Activated CD4-positive, alpha-beta T cell treated with anti-CD3 and anti-CD28 coated beads for 4 hours (primary cell): ENCODE measurements at regions not wholly inside any gene's neighbourhood (a gene's known extent, or its start where the extent isn't known, plus 50 kb on each side); places are given as distances from the start of the nearest gene placed in this dataset.
"Not testable (repeated sequence)": the region's sequence is repeated elsewhere in the genome, so short reads cannot be mapped to it uniquely, and the experiment has no call there.

Experiments used
- DNase-seq, 2 donors: peaks; one replicate each; pipeline ENCODE4 v3.0.0-alpha.2; 2020

DNA sequence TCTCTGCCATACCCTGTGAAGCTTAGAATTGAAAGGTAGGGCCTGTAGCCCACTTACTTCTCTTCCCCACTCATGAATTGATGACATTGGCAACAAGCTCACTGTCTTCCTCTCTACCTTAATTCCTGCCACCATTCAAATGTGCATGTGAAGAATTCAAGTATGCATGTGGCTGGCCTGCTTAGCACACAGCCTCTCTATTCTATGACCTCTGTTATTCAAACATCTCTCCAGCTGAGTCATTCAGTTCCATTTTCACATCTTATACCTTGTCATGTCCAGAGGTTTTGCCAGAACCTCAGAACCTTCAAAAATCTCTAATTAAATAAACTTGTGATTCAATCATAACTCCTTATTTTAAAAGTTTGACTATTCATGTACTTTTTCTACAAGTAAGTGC, 114.7 kb upstream of the MAN2A1 start:
- DNase-seq, result no peak

- no peak for DNase-seq
Observed at GRCh38 chr5:109573766-109574165, 116.0 kb upstream of the MAN2A1 start.

DNA sequence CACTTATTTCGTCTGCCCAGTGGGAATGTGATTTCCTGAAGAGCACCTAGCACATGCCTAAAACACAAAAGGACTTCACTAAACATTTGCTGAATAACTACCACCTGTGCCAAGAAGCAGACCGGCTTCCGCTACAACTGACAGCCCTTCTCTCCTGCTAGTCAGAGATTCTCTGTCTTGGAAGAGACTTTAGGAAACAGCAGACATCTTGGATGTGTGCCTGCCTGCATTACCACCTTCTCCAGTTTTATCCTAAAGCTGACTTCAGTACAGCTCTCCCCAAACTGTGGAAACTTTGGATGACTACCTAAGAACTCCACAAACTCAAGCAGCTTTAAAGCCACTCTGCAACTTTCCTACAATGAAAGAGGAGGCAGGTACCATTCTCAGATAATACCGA, 116.5 kb upstream of the MAN2A1 start:
- no peak for DNase-seq

DNA sequence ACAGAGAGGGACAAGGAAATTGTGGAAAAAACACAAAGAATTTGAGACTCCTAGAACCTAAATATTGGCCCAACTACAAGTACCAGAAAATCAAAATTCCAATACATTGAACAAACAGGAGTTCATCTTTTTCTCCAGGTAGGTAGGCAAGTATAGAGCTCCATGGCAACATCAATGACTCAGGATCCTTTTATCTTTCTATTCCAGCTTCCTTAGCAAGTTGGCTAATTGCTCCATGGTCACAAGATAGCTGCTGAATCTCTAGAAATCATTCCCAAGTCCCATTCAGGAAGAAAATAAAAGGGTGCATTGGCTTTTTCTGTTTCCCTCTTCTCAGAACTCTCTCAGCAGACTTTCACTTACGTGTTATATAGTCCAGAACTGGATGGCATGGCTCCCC, 117.9 kb upstream of the MAN2A1 start:
- DNase-seq, result no peak

DNA sequence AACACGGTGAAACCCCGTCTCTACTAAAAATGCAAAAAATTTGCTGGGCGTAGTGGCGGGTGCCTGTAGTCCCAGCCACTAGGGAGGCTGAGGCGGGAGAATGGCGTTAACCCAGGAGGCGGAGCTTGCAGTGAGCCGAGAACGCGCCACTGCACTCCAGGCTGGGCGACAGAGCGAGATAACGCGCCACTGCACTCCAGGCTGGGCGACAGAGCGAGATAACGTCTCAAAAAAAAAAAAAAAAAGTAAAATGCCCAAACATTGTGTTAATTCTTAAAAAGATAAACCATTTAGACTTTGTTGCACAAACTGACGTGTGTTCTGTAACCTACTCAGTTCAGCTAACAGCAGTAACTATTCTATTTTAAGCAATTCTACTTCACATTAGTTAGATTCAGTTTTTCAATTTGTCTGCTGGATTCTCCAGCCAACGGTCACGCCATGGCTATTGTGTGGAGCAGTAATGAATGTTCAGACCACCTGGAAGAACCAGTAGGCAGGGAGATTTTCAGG, 119.3 kb upstream of the MAN2A1 start:
- DNase-seq, result no peak

DNA sequence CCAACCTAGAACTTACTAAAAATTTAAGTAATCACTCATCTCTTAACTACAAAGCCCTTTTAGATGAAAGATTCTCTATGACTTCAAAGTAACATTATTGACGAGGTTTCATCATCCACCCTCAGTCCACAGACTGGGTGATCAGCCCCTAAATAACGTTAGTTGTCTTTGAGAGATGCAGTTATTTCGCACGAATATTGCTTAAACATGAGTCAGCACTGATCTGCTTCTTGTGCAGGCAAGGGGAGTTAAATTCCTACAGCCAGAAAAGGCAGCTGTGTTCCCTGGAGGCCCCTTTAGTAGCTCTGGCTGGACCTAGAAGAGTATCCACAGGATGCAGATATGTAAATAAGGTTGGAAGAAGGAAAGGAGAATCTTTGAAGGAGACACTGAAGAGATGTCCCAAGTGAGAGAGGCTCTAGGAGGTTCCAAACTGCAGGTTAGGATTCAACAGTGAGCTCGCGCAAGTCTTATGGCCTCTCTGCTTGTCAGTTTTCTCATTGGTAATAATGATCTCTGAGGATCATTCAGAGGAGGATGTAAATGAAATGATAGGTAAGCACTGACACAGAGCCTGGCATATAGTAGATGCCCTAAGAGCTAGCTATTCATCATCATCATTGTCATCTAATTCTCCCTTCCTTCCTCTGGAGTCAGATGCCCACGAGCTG, 122.2 kb upstream of the MAN2A1 start:
- DNase-seq, result no peak

DNA sequence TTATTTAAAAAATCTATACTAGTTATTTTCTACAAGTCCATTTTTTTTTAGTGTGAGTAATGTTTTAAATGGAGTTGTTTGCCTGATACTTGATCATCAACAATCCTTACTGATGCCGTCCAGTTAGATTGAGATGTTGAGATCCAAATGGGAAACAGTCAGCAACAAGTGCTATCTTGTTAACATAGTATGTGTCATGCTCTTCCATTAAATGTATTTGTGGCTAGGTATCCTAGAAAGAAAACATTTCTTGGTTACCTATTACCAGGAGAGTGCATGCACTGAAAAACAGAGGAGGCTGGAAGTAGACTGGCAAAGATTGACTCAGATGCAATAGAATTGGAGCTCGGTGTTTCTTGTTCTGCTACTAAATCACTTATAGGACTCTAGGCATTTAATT, 123.4 kb upstream of the MAN2A1 start:
- DNase-seq, result no peak

GRCh38 chr5:109563739-109564138, 126.0 kb upstream of the MAN2A1 start:
- DNase-seq, result no peak

- DNase-seq, result no peak
Observed at GRCh38 chr5:109563189-109563588, 126.5 kb upstream of the MAN2A1 start.

- DNase-seq, result no peak
Observed at GRCh38 chr5:109562441-109562840, 127.3 kb upstream of the MAN2A1 start.

DNA sequence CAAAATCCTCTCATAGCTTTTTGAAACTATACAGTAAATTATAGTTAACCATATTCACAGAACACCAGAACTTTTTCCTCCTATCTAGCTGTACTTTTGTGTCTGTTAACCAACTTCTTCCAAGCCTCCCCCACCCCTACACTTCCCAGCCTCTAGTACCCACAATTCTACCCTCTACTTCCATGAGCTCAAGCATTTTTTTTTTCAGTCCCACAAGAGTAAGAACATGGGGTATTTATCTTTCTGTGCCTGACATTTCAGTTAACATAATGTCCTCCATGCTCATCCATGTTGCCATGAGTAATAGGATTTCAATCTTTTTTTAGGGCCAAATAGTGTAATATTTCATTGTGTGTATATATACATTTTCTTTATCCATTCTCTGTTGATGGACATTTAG, 128.3 kb upstream of the MAN2A1 start:
- DNase-seq, result no peak

DNA sequence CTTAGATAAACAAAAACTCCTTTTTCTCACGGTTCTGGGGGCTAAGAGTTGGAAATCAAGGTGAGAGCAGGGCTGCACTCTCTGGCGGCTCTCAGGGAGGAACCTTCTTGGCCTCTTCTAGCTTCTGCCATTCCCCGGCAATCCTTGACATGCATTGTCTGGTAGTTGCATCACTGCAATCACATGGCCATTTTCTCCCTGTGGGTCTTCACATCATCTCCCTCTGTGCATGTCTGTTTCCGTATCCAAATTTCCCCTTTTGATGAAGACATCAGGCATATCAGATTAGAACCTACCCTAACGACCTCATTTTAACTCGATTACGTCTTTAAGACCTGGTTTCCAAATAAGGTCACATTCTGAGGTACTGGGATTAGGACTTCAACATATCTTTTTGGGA, 129.2 kb upstream of the MAN2A1 start:
- DNase-seq, result no peak

DNA sequence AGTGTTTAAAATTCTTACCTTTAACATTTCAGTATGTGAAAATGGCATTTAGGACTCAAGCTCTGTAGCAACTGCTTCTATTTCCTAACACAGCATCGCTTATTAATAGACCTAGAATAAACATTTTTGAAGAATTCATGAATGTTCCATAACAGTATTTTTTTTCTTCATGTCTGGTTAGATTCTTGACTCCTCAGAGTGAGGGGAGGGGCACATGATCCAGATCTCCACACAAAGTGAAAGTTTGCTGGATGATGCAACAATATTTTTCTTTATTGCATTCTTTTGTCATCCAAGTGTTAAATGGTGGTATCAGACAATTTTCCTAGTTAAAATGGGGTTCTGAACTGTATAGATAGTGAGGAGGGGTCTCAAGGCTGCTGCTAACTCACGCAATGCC, 130.8 kb upstream of the MAN2A1 start:
- DNase-seq, result no peak

DNA sequence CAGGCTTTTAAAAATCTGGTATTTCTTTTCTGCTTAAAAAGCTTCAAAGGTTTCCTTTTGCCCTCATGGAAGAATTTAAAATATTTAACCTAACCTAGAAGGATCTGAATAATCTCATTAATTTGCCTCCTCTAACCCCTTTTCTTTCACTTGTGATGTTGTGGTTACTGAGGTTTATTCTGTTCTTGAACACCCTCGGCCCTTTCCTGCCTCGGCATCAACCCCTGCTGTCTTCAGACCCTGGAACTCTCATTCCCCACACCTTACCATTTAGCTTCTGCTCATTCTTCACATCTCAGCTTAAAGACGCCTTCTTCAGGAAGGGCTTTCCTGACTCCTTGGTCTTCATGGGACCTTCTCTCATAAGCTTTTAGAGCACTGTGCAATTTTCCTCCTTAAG, 131.4 kb upstream of the MAN2A1 start:
- DNase-seq, result no peak

GRCh38 chr5:109553846-109554245, 135.9 kb upstream of the MAN2A1 start:
- no peak for DNase-seq

- DNase-seq, result not testable (repeated sequence)
Observed at GRCh38 chr5:109551234-109551633, 138.5 kb upstream of the MAN2A1 start.

DNA sequence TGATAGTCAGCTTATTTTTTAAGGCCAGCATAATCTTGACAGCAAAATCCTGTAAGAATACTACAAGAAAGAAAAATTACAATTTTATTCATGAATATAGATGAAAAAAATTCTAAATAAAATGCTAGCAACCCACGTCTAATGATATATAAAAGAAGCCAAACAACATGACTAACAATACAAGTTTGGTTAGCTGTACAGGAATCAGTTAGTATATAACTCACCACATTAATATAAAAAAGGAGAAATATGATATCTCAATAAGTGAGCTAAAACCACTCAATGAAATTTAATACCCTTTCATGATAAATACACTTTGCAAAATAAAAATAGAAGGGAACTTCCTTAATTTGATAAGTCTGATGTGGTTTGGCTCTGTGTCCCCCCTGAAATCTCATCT, 139.7 kb upstream of the MAN2A1 start:
- DNase-seq, result no peak

DNA sequence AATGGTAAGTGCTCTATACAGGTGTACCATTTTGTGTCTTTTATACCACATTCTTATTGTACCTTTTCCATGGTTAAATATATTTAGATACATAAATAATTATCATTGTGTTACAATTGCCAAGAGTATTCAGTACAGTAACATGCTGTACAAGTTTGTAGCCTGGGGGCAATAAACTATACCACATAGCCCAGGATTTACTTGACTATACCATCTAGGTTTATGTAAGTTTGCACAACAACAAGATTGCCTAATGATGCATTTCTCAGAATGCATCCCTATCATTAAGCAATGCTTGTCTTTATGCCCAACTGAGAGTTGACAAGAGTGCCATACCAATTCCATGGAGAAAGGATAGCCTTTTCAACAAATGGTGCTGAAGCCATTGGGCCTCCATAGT, 136.7 kb upstream of the PJA2 start:
- no peak for DNase-seq

GRCh38 chr5:109544873-109545272, 135.1 kb upstream of the PJA2 start:
- DNase-seq, result not testable (repeated sequence)

- DNase-seq, result not testable (repeated sequence)
Observed at GRCh38 chr5:109538692-109539091, 128.9 kb upstream of the PJA2 start.

- not testable (repeated sequence) for DNase-seq
Observed at GRCh38 chr5:109535090-109535489, 125.3 kb upstream of the PJA2 start.

- no peak for DNase-seq
Observed at GRCh38 chr5:109533751-109534272, 124.0 kb upstream of the PJA2 start.

GRCh38 chr5:109532773-109533364, 123.1 kb upstream of the PJA2 start:
- no peak for DNase-seq

- no peak for DNase-seq
Observed at GRCh38 chr5:109531262-109531661, 121.5 kb upstream of the PJA2 start.

DNA sequence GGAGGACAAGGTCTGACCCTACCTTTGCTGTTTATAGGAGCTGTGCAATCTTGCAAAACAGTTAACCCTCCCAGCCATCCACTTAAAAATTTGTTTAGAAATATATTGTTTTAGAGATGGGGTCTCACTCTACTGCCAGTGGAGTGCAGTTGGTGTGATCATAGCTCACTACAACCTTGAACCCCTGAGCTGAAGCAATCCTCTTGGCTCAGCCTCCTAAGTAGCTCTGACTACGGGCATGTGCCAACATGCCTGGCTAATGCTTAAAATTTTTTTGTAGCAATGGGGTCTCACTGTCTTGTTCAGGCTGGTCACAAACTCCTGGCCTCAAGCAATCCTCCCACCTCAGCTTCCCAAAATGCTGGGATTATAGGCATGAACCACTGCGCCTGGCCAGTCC, 120.2 kb upstream of the PJA2 start:
- no peak for DNase-seq
